ENCODE measurements at regions not wholly inside any gene's neighbourhood (a gene's known extent, or its start where the extent isn't known, plus 50 kb on each side); places are given as distances from the start of the nearest gene placed in this dataset.

GRCh38 chr1:219041818-219042217, 131.9 kb upstream of the LYPLAL1 start (continued):
- TF ChIP-seq, protein P1, sequence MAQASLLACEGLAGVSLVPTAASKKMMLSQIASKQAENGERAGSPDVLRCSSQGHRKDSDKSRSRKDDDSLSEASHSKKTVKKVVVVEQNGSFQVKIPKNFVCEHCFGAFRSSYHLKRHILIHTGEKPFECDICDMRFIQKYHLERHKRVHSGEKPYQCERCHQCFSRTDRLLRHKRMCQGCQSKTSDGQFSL (CRISPR knock-in tag; IDR thresholded peaks at IDR 0.05), result no peak
- TF ChIP-seq, protein P1 (tag; IDR thresholded peaks at IDR 0.05), result no peak
- TF ChIP-seq ZNF277 (CRISPR knock-in tag; IDR thresholded peaks at IDR 0.05; ENCODE audit: borderline replicate concordance) (no peak), ZNF3 (CRISPR knock-in tag; IDR thresholded peaks at IDR 0.05) (no peak), MLX (CRISPR knock-in tag; conservative IDR thresholded peaks at IDR 0.05) (no peak), JUNB (CRISPR knock-in tag; conservative IDR thresholded peaks at IDR 0.05) (no peak), MITF (IDR thresholded peaks at IDR 0.05) (no peak), PURB (CRISPR knock-in tag; IDR thresholded peaks at IDR 0.05; ENCODE audit: low read depth) (no peak), ZKSCAN1 (IDR thresholded peaks at IDR 0.05; ENCODE audit: low read depth, low read length) (no peak), ZFP1 (CRISPR knock-in tag; IDR thresholded peaks at IDR 0.05) (no peak), AFF1 (IDR thresholded peaks at IDR 0.05; ENCODE audit: low read depth in 1 of 2, partially characterized antibody in 2 of 2) (no peak), CC2D1A (IDR thresholded peaks at IDR 0.05) (peak; percentile 36; the same call in 1 of the 2 replicates), ZBTB2 (IDR thresholded peaks at IDR 0.05) (no peak), RBM17 (IDR thresholded peaks at IDR 0.05; ENCODE audit: borderline replicate concordance, low read depth, low read length) (no peak), SREBF1 (IDR thresholded peaks at IDR 0.05; ENCODE audit: borderline replicate concordance, low read depth, low read length) (no peak)
- TF ChIP-seq, protein P2, sequence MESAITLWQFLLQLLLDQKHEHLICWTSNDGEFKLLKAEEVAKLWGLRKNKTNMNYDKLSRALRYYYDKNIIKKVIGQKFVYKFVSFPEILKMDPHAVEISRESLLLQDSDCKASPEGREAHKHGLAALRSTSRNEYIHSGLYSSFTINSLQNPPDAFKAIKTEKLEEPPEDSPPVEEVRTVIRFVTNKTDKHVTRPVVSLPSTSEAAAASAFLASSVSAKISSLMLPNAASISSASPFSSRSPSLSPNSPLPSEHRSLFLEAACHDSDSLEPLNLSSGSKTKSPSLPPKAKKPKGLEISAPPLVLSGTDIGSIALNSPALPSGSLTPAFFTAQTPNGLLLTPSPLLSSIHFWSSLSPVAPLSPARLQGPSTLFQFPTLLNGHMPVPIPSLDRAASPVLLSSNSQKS (CRISPR knock-in tag; IDR thresholded peaks at IDR 0.05), result no peak
